ENCODE measurements at regions not wholly inside any gene's neighbourhood (a gene's known extent, or its start where the extent isn't known, plus 50 kb on each side); places are given as distances from the start of the nearest gene placed in this dataset.

DNA sequence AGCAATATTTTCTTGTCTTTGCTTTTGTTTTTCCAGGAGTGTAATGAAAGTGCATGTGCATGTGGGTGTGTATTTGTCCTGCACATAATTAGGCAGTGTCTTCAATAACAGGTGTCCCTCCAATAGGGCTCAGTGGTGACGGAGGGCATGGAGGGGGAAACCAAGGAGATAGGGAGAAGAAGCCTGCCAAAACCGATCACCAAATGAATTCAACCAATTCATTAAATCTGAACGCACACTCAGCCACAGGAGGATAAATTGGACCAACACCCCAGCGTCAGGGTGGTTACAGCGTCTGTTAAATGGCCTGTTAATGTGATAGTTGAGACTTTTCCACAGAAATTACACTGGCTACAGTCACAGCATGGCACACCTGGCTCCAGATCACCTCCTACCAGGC, 527.6 kb downstream of the CD83 start:
- TF ChIP-seq FOXP2 (optimal IDR thresholded peaks at IDR 0.05; ENCODE audit: borderline replicate concordance, extremely low read depth, extremely low read length, insufficient read depth) (no peak), POLR2AphosphoS5 (IDR thresholded peaks at IDR 0.05; ENCODE audit: low read depth, low read length) (no peak), SIN3A (IDR thresholded peaks at IDR 0.05; ENCODE audit: borderline replicate concordance, insufficient read depth, low read length) (no peak), TAF1 (IDR thresholded peaks at IDR 0.05; ENCODE audit: borderline replicate concordance, insufficient read depth, low read length) (no peak)
- TF ChIP-seq, protein P1, sequence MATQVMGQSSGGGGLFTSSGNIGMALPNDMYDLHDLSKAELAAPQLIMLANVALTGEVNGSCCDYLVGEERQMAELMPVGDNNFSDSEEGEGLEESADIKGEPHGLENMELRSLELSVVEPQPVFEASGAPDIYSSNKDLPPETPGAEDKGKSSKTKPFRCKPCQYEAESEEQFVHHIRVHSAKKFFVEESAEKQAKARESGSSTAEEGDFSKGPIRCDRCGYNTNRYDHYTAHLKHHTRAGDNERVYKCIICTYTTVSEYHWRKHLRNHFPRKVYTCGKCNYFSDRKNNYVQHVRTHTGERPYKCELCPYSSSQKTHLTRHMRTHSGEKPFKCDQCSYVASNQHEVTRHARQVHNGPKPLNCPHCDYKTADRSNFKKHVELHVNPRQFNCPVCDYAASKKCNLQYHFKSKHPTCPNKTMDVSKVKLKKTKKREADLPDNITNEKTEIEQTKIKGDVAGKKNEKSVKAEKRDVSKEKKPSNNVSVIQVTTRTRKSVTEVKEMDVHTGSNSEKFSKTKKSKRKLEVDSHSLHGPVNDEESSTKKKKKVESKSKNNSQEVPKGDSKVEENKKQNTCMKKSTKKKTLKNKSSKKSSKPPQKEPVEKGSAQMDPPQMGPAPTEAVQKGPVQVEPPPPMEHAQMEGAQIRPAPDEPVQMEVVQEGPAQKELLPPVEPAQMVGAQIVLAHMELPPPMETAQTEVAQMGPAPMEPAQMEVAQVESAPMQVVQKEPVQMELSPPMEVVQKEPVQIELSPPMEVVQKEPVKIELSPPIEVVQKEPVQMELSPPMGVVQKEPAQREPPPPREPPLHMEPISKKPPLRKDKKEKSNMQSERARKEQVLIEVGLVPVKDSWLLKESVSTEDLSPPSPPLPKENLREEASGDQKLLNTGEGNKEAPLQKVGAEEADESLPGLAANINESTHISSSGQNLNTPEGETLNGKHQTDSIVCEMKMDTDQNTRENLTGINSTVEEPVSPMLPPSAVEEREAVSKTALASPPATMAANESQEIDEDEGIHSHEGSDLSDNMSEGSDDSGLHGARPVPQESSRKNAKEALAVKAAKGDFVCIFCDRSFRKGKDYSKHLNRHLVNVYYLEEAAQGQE (IDR thresholded peaks at IDR 0.05; ENCODE audit: insufficient read depth in 1 of 2, low read depth in 2 of 2, low read length in 2 of 2), result no peak

DNA sequence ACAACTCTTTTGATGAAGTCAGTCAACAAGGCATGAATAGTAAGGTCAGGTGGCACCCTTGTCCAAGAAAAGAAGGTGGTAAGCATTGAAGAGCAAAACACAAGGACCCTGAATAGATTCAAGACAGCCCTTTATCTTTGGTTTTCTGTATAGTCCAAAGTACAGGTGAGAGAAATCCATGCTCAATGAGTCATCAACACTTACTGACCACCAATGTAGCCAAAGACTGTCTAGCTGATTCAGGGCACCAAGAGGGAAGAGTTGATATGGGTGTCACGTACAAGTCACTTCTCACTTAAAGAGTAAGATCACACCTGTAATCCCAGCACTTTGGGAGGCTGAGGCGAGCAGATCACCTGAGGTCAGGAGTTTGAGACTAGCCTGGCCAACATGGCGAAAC, 528.3 kb downstream of the CD83 start:
- TF ChIP-seq TAF1 (IDR thresholded peaks at IDR 0.05; ENCODE audit: borderline replicate concordance, insufficient read depth, low read length) (no peak), SIN3A (IDR thresholded peaks at IDR 0.05; ENCODE audit: borderline replicate concordance, insufficient read depth, low read length) (no peak), FOXP2 (optimal IDR thresholded peaks at IDR 0.05; ENCODE audit: borderline replicate concordance, extremely low read depth, extremely low read length, insufficient read depth) (no peak), POLR2AphosphoS5 (IDR thresholded peaks at IDR 0.05; ENCODE audit: low read depth, low read length) (no peak)
- TF ChIP-seq, protein P1 (IDR thresholded peaks at IDR 0.05; ENCODE audit: insufficient read depth in 1 of 2, low read depth in 2 of 2, low read length in 2 of 2), result no peak

DNA sequence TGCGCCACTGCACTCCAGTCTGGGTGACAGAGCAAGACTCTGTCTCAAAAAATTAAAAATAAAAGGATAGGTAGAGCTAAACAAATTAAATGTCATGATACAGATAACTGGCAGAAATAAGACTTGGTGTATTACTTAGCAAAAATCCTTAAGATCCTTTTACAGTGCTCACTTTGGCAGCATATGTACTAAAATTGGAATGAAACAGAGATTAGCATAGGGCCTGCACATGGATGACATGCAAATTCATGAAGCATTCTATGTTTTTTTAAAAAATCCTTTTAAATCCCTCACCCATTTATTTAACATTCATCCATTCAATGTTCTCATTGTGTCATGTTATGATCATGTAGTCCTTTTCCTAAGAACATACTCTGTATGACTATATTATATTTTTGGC, 528.8 kb downstream of the CD83 start:
- no peak for TF ChIP-seq SIN3A (IDR thresholded peaks at IDR 0.05; ENCODE audit: borderline replicate concordance, insufficient read depth, low read length)
- TF ChIP-seq TAF1 (IDR thresholded peaks at IDR 0.05; ENCODE audit: borderline replicate concordance, insufficient read depth, low read length), result no peak
- no peak for TF ChIP-seq POLR2AphosphoS5 (IDR thresholded peaks at IDR 0.05; ENCODE audit: low read depth, low read length)
- TF ChIP-seq, protein P1 (IDR thresholded peaks at IDR 0.05; ENCODE audit: insufficient read depth in 1 of 2, low read depth in 2 of 2, low read length in 2 of 2), result no peak
- TF ChIP-seq FOXP2 (optimal IDR thresholded peaks at IDR 0.05; ENCODE audit: borderline replicate concordance, extremely low read depth, extremely low read length, insufficient read depth), result no peak

DNA sequence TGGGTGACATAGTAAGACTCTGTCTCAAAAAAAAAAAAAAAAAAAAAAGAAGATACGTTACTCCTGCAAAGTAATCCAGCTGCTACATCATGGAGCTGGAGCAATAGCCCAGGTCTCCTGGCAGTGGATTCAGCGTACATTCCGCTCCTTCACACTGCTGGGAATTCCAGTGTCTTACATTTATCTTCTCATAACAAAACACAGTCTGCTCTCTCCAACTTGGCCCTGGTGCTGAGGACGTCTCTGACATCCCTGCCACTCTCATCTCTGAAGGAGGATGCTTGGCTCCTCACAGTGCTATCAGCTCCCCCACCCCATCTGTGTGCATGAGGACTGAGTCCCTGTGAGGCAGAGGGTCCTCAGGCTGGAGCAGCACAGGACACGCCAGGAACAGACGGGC, 529.8 kb downstream of the CD83 start:
- no peak for TF ChIP-seq FOXP2 (optimal IDR thresholded peaks at IDR 0.05; ENCODE audit: borderline replicate concordance, extremely low read depth, extremely low read length, insufficient read depth)
- no peak for TF ChIP-seq SIN3A (IDR thresholded peaks at IDR 0.05; ENCODE audit: borderline replicate concordance, insufficient read depth, low read length)
- no peak for TF ChIP-seq POLR2AphosphoS5 (IDR thresholded peaks at IDR 0.05; ENCODE audit: low read depth, low read length)
- TF ChIP-seq, protein P1 (IDR thresholded peaks at IDR 0.05; ENCODE audit: insufficient read depth in 1 of 2, low read depth in 2 of 2, low read length in 2 of 2), result no peak
- no peak for TF ChIP-seq TAF1 (IDR thresholded peaks at IDR 0.05; ENCODE audit: borderline replicate concordance, insufficient read depth, low read length)

DNA sequence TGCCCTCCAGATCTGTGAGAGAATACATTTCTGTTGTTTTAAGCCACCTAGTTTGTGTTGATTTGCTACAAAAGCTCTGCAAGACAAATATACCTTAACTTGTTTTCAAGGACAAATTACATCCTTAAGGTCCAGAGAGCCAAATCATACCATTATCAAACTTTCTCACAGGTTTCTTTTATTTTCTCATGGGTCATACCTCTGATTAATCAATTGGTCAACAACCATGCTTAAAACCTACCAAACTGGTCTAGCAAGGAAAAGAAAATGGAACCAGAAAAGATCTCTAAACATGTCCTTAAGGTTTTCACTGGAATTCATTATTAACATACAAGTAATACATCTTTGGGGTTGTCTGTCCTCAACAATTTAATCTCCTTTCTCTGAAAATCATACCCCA, 535.0 kb downstream of the CD83 start:
- TF ChIP-seq FOXP2 (optimal IDR thresholded peaks at IDR 0.05; ENCODE audit: borderline replicate concordance, extremely low read depth, extremely low read length, insufficient read depth) (no peak), TAF1 (IDR thresholded peaks at IDR 0.05; ENCODE audit: borderline replicate concordance, insufficient read depth, low read length) (no peak), SIN3A (IDR thresholded peaks at IDR 0.05; ENCODE audit: borderline replicate concordance, insufficient read depth, low read length) (no peak), POLR2AphosphoS5 (IDR thresholded peaks at IDR 0.05; ENCODE audit: low read depth, low read length) (no peak)
- TF ChIP-seq, protein P1 (IDR thresholded peaks at IDR 0.05; ENCODE audit: insufficient read depth in 1 of 2, low read depth in 2 of 2, low read length in 2 of 2), result no peak
